ENCODE measurements at regions not wholly inside any gene's neighbourhood (a gene's known extent, or its start where the extent isn't known, plus 50 kb on each side); places are given as distances from the start of the nearest gene placed in this dataset.
"Not testable (repeated sequence)": the region's sequence is repeated elsewhere in the genome, so short reads cannot be mapped to it uniquely, and the experiment has no call there.

DNA sequence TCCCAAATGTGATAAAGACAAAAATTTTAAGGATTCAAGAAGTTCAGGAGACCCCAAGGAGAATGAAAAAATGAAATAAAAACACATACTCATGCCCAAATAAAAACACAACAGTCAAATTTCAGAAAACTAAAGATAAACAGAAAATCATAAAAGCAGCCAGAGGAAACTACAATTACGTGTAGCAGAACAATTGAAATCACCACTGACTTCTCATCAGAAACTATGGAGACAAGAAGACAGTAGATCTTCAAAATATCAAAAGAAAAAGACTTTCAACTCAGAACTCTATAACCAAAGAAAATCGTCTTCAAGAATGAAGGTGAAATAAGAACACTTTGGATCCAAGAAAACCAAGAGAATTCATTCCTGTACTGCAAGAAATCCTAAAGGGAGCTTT, 54.9 kb downstream of the DIO3 start:
- DNase-seq (ENCODE audit: extremely low read depth in 1 of 11, low read depth in 9 of 11, low spot score in 4 of 11) = no peak

DNA sequence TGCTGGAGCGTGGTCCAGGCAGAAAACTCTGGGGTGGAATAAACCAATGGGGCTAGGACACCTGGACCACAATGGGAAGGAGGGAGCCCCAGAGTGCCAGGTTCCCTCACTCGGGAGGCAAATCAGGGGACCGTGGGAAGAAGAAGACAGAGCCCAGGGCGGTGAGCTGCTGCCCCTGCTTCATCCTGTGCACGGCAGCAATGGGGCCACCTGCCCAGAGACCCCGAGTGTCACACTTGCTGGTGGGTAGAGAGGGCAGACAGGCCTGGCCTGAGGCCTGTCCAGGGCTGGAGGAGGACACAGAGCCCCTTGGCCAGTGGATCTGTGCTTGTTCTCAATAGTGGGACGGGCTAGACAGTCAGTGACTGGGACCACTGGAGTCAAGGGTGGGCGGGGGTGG, 58.2 kb downstream of the DIO3 start:
- no peak for DNase-seq (ENCODE audit: extremely low read depth in 1 of 11, low read depth in 9 of 11, low spot score in 4 of 11)

DNA sequence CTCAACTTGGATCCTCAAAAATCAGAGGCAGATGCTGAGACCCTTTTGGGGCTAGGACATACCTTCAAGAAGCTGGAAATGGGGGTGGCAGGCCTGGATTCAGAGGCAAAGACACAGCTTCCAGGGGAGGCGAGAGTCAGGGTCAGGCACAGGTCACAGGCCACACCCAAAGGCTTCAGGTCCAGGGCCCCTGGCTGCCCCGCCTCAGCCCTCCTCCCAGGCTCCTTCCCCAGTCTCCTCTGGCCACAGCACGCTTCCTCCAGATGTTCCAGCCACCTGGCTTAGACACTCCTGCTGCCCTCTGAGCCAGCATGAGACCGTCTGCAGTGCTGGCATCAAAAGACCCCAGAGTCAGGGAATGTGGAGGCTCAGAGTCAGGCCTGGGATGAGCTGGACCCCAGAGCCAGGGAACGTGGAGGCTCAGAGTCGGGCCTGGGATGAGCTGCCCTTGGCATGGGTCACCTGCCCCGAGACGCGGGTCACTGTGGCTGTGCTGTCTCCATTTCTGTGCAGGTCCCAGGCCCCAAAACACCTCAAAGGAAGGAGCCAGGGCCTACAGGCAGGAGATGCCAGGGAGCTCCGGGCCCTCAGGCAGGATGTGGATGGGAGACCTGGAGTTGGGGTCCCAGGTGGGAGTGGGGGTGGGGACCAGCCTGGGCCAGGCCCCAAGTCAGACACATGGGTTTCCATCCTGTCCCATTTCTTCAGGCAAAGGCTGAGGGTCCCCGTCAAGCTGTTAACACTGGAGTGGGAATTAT, 58.9 kb downstream of the DIO3 start:
- no peak for DNase-seq (ENCODE audit: extremely low read depth in 1 of 11, low read depth in 9 of 11, low spot score in 4 of 11)

DNA sequence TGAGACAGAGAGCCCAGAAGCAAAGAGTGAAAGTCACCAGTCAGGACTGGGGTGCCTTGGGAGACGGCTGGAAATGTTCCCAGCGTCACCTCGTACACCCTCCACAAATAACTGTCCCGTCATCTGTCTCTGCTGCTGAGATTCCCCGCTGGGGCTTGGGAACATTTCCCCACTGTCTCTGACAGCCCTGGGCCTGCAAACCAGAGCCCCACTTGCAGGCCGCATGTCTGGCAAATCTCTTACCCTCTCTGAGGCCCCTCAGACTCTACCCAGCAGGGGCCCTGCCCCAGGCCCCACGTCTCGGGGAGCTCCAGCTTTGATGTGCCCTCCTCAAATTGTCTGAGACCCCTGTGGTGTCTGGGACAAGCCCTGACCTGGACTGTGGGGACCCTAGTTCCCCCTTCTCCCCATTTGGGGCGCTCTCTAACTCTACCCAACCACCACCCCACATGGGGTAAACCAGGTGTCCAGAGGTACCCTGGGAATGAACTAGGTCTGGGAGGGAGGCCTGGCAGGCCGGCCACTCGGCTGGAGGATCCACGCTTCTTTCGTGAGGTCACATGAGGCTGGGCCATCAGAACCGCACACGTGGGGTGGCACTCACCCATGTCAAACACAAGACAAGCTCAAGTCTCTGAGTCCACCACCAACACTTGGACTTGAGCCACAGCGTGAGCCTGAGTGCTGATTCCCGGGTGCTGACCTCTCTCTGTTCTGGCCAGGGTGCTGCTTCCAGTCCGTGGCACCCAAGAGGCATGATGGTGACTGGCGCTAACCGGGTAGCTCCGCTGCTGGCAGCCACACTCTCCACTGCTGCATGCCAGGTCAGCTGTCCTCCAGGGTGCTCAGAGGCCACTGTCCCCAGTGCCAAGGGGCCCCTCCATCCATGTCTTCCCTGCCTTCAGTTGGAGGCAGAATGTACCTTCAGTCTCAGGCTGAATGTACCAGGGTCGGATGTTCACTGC, 59.8 kb downstream of the DIO3 start:
- DNase-seq (ENCODE audit: extremely low read depth in 1 of 11, low read depth in 9 of 11, low spot score in 4 of 11) = no peak

DNA sequence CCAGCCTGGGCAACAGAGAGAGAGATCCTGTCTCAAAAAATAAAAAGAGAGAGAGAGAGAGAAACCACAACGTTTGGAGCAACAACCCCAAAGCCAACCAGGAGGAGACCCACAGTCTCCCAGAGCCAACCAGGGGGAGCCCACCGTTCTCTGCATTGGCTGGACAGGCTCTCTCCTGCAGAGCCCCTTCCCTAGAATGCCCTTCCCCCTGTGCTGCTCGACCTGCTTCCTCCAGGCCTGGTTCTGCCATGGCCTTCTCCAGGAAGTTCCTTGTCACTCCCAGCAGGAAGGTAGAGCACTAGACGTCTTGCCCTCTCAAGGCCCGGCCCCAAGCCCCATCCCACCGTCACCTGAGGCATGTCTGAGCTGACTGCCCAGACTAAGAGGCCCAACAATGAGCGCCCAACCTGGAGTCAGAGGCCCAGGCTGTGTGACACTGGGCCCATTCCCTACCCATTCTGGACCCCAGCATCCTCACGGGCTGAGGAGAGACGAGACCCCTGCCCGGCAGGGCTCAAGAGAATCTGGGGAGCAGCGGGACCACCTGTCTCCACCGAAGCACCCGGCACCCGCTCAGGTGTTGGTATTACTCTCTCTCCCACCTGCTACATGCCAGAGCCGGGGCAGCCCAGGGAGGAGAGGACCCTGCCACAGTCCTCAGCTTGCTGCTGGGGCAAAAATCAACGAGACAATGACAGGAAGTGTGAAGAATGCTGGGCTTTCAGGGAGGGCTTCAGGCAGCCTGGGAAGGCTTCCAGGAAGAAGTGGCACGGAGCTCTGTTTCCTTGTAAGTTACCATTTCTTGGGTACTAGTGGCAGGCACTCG, 61.2 kb downstream of the DIO3 start:
- DNase-seq (ENCODE audit: extremely low read depth in 1 of 11, low read depth in 9 of 11, low spot score in 4 of 11) = no peak

DNA sequence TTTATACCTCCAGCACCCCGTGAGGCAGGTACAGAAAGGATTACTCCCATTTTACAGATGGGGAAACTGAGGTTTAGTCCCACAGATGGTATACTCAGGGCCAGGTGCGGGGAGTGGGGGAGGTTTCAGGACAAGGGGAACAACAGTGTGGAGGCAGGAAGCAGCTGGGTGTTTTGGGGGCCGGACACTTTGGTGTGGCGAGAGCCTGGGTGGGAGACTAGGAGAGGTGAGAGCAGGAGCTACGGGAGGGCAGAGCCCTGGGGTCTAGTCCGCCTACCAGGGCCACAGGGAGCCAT, 61.7 kb downstream of the DIO3 start:
- no peak for DNase-seq (ENCODE audit: extremely low read depth in 1 of 11, low read depth in 9 of 11, low spot score in 4 of 11)

DNA sequence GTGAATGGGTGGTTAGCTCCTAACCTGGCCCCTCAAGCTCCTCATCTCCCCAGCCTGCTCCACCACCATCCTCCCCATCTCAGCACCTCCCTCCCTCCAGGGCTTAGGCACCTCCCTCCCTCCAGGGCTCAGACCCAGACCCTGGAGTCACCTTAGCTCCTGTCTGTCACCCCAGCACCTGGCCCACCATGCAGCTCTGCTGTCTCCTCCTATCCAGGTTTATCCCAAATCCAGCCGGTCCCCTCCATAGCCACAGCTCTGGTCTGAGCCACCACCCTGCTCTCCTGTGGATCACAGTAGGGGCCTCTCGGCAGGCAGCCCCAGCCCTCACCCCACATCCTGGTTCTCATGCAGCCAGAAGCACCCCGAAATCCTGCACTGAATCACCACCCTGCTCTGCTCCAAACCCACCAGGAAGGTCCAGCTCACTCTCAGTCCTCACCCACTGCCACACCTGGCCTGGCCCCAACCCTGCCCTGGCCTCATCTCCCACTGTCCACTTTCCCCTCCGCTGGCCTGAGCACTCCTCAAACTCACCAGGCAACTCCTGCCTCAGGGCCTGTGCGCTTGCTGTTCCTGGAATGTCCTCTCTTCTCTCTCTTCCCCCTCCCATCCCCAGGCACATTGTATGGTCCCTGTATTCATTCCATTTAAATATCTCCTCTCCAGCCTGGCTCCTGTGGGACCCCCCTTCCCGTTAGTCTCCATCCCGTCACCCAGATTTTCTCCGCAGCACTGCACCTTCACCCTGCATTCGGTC, 62.6 kb downstream of the DIO3 start:
- DNase-seq (ENCODE audit: extremely low read depth in 1 of 11, low read depth in 9 of 11, low spot score in 4 of 11) = no peak

DNA sequence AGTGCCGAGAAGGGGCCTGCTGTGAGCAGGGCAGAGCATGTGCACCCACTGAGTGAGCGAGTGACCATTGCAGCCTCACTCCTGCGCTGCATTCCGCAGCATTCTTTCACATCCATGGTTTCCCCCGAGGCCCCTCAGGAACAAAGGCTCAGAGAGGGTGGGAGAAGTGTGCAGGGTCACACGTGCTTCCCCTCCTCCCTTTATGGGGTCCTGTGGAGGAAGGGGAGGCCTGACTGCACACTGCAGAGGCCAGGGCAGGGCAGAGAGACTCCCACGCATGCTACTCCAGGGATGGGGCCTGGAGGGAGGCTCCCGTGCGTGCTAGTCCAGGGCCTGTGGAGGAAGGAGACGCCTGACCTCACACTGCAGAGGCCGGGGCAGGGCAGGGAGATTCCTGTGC, 63.2 kb downstream of the DIO3 start:
- DNase-seq (ENCODE audit: extremely low read depth in 1 of 11, low read depth in 9 of 11, low spot score in 4 of 11) = peak in 9 of 11 donors; percentile 12 to 41 (median 17)

DNA sequence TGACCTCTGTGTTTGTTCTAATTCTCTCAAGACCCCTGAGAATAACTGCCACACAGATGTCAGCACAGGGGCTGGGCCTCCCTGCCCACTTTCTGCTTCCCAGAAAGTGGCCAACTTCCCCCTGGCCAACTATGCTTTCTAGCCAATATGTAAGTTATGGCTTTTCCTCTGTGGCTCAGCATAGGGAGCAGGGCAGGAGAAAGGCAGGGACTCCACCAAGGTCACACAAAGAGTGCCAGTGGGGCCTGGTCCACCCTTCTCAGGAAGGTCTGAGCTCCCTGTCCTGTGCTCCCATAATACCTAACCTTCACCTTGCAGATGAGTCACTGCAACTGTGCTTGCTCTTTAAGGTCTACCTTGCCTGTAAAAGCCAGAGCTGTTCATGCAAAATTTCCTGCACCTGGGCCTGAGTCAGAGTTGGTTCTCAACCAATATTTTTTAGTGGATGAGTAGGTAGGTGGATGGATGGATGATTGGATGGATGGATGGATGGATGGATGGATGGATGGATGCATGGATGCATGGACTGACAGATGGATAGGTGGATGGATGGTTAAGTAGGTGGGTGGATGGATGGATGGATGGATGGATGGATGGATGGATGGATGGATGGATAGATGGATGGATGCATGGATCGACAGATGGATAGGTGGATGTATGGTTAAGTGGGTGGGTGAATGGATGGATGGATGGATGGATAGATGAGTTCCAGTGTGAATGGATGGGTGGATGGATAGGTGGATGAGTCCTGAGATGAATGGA, 64.2 kb downstream of the DIO3 start:
- no peak for DNase-seq (ENCODE audit: extremely low read depth in 1 of 11, low read depth in 9 of 11, low spot score in 4 of 11)

DNA sequence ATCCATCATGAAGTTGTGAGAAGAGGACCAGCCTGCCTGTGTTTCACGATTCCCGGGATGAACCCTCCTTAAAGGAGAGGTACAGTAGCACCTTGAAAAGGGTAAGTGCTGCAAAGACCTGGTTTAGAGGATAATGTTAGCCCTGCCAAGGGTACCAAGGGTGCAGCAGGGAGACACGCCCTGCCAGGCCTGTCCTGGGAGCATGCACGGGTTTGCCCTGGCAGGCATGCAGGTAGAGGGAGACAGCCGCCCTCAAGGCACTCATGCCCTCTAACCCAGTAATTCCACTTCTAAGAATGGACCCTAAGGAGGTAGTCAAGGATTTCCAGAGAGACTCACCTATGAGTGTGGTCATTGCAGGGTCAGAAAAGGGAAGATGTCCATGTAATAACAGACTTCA, 65.0 kb downstream of the DIO3 start:
- no peak for DNase-seq (ENCODE audit: extremely low read depth in 1 of 11, low read depth in 9 of 11, low spot score in 4 of 11)

DNA sequence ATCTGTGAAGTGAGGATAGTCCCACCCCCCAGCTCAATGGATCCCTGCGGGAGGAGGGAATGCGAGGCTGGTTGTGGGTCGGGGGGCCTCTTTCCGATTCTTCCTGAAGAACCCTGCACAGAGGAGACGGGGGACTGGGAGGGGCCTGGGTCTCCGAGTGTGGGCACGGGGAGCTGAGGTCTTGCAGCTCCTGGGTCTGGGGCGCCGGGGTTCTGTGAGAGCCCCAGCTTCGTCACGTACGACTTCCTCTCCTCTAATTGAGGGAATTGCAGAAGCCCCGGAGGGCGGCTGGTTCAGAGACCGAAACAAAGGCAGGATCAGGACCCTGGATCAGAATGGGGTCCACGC, 66.6 kb downstream of the DIO3 start:
- no peak for DNase-seq (ENCODE audit: extremely low read depth in 1 of 11, low read depth in 9 of 11, low spot score in 4 of 11)

DNA sequence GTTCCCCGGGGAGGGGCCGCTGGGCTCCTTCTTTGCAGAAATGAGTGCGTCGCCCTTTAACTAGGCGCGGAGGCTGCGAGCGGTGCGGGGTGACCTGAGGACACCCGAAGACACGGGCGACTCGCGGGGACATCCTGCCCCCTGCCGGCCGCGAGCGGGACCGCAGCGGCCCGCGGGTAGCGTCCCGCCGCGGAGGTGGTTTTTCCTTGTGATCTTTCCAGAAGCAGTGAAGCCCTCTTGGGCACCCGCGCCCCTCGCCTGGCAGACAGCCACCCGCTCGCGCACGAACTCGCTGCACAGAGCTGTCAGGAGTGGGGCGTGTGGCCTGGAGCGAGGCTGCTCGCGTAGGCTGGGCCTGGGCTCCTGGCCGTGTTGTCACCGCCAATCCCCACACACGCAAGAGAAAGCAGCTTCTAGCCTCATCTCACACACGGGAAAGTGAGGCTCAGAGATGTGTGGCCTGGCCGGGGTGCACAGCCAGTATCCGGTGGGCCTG, 67.2 kb downstream of the DIO3 start:
- DNase-seq (ENCODE audit: extremely low read depth in 1 of 11, low read depth in 9 of 11, low spot score in 4 of 11) = peak; percentile 29 to 61 (median 47)

DNA sequence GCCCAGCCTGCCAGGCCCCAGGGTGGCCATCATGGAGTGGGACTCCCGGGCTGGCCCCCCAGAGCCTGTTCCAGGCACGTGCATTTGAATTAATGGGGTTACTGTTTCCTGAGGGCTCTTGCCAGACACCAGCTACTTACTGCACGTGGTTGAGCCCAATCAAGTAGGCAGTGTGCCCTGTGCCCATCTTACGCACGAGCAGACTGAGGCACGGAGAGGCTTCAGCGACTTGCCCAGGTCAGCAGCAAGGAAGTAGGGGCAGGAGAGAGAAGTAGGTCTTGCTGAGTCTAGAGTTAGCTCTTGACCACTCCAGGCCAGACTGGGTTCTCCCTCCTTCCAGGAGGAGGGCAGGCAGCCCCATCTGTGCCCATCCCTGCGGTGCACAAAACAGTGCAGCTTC, 67.7 kb downstream of the DIO3 start:
- no peak for DNase-seq (ENCODE audit: extremely low read depth in 1 of 11, low read depth in 9 of 11, low spot score in 4 of 11)

DNA sequence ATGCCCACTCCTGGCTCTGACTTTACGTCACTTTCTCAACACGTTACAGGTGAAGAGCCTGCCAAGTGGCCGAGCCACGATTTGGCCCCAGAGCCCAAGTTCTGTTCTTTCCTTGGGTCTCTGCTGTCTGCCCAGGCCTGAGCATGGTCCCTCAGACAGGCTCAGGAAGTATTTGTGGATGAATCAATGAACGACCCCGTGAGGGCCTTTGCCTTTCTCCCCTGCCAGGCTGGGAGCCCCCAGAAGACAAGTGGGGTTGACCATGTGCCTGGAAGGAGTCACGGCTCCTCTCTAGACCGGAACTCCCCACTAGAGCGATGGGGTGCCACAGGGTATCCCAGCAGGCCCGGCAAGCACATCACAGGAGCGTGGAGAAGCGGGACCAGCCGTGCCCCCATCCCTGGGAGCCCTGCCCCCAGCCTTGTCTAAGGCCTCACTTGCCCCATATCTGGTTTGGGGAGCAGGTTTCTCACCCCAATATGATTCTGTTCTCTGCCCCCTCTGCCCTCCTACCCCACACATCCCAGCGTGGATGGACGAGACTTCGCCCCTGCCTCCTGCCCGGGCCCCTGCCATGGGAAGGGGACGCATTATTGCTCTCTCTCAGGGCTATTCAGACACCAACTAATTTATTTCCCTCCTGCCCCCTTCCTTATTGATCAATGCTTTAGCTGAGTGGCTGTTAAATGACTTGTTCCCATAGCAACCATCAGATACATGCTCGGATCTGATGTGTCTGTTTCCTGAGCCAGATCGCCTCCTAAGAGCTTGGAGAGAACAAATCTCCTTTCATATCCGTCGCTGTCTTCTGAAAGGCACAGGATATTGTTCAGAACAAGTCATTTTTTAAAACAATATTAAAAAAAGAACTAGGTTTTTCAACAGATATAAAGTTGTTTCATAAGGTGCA, 69.0 kb downstream of the DIO3 start:
- DNase-seq (ENCODE audit: extremely low read depth in 1 of 11, low read depth in 9 of 11, low spot score in 4 of 11) = no peak

DNA sequence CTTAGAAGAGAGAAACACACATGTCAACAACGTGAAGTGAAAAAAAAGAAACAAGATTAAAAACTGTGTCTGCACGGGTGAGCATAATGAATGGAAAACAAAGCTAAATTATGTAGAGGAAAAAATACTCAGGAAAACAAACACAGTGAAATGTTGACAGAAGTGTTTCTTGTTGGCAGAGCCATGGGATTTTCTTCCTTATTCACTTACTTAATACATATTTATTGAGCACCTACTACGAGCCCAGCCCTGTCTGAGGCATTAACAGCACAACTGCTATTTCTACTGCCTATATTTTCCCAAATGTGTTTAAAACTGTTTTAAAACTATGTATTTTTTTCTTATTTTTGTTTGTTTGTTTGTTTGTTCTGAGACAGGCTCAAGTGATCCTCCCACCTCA, 69.9 kb downstream of the DIO3 start:
- no peak for DNase-seq (ENCODE audit: extremely low read depth in 1 of 11, low read depth in 9 of 11, low spot score in 4 of 11)

DNA sequence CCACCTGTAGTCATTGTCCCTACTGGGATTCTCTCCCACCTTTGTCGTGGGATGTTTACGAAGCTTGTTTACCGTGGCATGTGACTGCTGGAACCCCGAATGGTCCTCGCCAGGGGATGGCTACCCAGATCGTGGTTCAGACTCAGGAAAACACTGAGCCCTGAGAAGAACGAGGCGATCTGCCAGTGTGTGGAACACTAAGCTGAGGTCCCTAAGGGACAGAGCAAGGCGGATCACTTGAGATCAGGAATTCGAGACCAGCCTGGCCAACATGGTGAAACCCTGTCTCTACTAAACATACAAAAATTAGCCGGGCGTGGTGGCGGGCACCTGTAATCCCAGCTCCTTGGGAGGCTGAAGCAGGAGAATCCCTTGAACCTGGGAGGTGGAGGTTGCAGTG, 70.7 kb downstream of the DIO3 start:
- not testable (repeated sequence) for DNase-seq (ENCODE audit: extremely low read depth in 1 of 11, low read depth in 9 of 11, low spot score in 4 of 11)

DNA sequence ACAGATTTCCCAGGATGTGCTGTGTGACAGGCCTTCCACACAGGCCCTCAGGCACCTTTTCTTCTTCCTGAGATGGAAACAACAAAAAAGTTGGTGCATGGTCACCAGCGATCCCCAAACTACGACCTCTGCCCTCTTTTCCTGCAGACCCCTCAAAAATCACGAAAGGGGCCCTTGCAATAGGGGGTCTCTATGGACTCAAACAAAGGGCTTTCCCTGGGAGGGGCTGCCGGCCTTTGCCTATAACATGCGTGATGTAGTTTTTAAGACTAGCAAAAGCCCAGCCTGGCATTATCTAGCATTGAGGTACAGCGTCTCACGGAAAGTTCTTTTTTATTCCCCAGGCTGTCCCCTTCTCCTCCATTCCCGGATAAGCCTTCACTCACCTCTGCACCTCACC, 71.2 kb downstream of the DIO3 start:
- DNase-seq (ENCODE audit: extremely low read depth in 1 of 11, low read depth in 9 of 11, low spot score in 4 of 11) = no peak

All from renal cortex interstitium (tissue), 11 donors.